ENCODE measurements at regions not wholly inside any gene's neighbourhood (a gene's known extent, or its start where the extent isn't known, plus 50 kb on each side); places are given as distances from the start of the nearest gene placed in this dataset.
"Not testable (repeated sequence)": the region's sequence is repeated elsewhere in the genome, so short reads cannot be mapped to it uniquely, and the experiment has no call there.

DNA sequence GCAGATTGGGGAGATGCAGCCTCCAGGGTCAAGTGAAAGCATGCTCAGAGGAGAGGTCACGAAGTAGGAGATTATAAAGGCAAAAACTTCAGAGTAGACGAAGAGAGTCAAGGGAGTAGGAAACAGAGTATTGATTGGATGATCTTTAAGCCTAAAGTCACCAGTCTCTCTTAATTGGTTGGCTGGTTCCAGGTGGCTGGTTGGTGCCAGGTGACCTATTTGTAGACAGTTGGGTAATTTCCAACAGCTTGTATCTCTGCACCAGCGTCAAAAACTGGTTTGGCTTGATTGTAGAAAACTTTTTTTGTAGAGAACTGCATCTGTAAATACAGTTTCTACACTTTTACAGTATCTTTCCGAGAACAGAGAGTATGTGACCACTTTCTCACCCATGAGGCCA, 75.7 kb upstream of the CCDC90B start:
- Histone ChIP-seq H3K36me3 (ENCODE audit: insufficient read depth, low read length) (no peaks in the 10 kb centered on the region), H3K4me1 (ENCODE audit: insufficient read depth, low read length) (peaks cover 27% of the 10 kb centered on the region), H3K9me3 (ENCODE audit: insufficient read depth, low read depth, low read length) (peaks cover 22% of the 10 kb centered on the region), H3K27ac (ENCODE audit: low read depth, low read length) (no peak overlapping the region), H3K4me3 (ENCODE audit: low read length) (no peak overlapping the region), H3K9ac (ENCODE audit: low read depth, low read length) (no peak overlapping the region), H3K27me3 (ENCODE audit: insufficient read depth, low read length) (no peaks in the 10 kb centered on the region)
- 90% methylated on average over 4 of the region's 4 CpGs for WGBS

DNA sequence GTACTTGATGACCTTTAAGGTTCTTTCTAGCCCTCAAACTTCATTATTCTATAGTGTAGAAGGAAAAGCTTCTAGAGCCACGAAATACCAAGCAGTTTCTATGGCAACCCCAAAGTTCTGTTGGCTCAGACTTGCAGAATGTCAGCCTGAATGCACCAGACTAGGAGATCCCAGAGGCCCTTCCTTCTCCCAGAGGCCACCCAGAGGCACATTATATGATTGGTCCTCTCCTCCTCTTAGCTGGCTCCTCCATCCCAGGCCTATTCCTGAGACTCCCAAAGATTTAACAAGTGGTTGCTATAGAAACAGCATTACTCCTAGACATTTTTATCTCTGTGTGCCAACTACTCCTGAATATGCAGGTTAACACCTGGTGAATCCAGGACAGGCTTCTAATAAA, 69.2 kb upstream of the CCDC90B start:
- no peaks in the 10 kb centered on the region for H3K4me1 ChIP-seq (ENCODE audit: insufficient read depth, low read length)
- no peaks in the 10 kb centered on the region for H3K27me3 ChIP-seq (ENCODE audit: insufficient read depth, low read length)
- peaks cover 14% of the 10 kb centered on the region; the same call in 1 of the 2 replicates for H3K9me3 ChIP-seq (ENCODE audit: insufficient read depth, low read depth, low read length)
- no peak overlapping the region for H3K4me3 ChIP-seq (ENCODE audit: low read length)
- 100% methylated on average over 1 of the region's 1 CpG for WGBS
- H3K9ac ChIP-seq (ENCODE audit: low read depth, low read length) = no peak overlapping the region
- no peaks in the 10 kb centered on the region for H3K36me3 ChIP-seq (ENCODE audit: insufficient read depth, low read length)
- H3K27ac ChIP-seq (ENCODE audit: low read depth, low read length) = no peak overlapping the region

DNA sequence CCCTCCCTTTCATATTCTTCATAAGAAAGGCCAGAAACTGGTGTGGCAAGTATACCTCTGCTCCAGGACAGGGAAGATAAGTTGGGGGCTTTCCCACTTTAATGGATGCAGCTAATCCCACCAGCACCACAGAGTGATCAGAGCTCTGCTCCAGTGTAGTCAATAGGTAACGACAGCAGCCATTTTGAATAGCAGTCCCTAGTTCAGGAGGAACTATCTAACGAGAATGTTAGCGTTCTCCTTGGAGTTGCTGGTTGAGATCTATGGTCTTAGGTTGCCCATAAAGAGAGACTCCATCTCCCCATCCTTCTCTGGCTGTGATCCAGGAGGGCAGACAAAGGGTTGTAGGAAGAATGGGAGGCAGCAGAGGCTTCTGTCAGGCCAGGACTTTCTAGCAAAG, 64.0 kb upstream of the CCDC90B start:
- Histone ChIP-seq H3K36me3 (ENCODE audit: insufficient read depth, low read length) (no peaks in the 10 kb centered on the region), H3K9ac (ENCODE audit: low read depth, low read length) (no peak overlapping the region), H3K4me1 (ENCODE audit: insufficient read depth, low read length) (no peaks in the 10 kb centered on the region), H3K9me3 (ENCODE audit: insufficient read depth, low read depth, low read length) (peaks cover 9% of the 10 kb centered on the region; the same call in 1 of the 2 replicates), H3K27me3 (ENCODE audit: insufficient read depth, low read length) (no peaks in the 10 kb centered on the region), H3K27ac (ENCODE audit: low read depth, low read length) (no peak overlapping the region), H3K4me3 (ENCODE audit: low read length) (no peak overlapping the region)
- WGBS = 100% methylated on average over 3 of the region's 3 CpGs

DNA sequence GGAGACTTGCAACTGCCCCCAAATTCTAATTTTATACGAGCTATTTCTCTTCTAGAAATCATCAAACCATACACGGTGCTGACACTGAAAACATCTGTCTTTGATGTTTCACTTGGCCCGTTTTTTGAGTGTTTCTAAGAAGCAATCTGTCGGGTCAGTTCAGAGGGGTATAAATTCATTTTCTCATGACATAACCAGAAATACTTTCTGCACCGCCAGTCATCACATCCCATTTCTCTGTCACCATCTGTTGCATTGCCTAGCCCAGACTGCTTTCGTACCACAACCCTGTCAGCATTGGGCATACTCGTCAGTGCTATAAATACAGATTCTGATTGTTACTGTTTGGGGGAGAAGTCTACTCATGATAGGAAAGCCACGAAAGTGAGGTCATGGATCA, 63.1 kb upstream of the CCDC90B start:
- H3K4me1 ChIP-seq (ENCODE audit: insufficient read depth, low read length) = no peaks in the 10 kb centered on the region
- H3K36me3 ChIP-seq (ENCODE audit: insufficient read depth, low read length) = no peaks in the 10 kb centered on the region
- no peak overlapping the region for H3K9ac ChIP-seq (ENCODE audit: low read depth, low read length)
- no peaks in the 10 kb centered on the region for H3K27me3 ChIP-seq (ENCODE audit: insufficient read depth, low read length)
- H3K4me3 ChIP-seq (ENCODE audit: low read length) = no peak overlapping the region
- H3K9me3 ChIP-seq (ENCODE audit: insufficient read depth, low read depth, low read length) = peaks cover 9% of the 10 kb centered on the region; the same call in 1 of the 2 replicates
- WGBS = 94% methylated on average over 8 of the region's 8 CpGs
- no peak overlapping the region for H3K27ac ChIP-seq (ENCODE audit: low read depth, low read length)

DNA sequence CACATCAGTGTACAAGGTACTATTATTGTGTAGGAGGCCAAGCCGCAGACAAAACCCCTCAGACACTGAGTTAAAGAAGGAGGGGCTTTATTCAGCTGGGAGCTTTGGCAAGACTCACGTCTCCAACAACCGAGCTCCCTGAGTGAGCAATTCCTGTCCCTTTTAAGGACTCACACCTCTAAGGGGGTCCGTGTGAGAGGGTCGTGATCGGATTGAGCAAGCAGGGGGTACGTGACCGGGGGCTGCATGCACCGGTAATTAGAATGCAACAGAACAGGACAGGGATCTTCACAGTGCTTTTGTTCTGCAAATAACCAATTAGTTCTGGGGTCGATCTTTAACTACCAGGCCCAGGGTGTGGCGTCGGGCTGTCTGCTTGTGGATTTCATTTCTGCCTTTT, 60.5 kb upstream of the CCDC90B start:
- not testable (repeated sequence) for H3K4me1 ChIP-seq (ENCODE audit: insufficient read depth, low read length); H3K27ac ChIP-seq (ENCODE audit: low read depth, low read length); H3K4me3 ChIP-seq (ENCODE audit: low read length); H3K27me3 ChIP-seq (ENCODE audit: insufficient read depth, low read length); H3K36me3 ChIP-seq (ENCODE audit: insufficient read depth, low read length); H3K9me3 ChIP-seq (ENCODE audit: insufficient read depth, low read depth, low read length); H3K9ac ChIP-seq (ENCODE audit: low read depth, low read length)
- 80% methylated on average over 12 of the region's 12 CpGs for WGBS

DNA sequence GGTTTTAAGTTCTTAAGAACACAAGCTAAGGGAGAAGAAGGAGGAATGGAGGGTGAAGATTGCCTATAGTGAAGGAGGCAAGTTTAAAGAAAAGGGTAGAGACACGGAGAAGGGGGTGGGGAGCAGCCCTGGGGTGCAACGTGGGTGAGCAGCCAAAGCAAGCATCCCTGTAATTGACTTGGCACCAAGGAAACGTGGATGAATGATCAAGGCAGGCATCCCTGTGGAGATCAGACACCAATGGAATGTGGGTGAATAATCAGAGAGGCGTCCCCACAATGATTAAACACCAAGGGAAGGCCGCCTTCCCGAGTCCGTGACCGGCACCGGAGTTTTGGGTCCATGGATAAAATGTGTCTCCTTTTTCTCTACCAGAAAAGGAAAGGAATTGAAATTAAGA, 58.4 kb upstream of the CCDC90B start:
- H3K27ac ChIP-seq (ENCODE audit: low read depth, low read length); H3K4me3 ChIP-seq (ENCODE audit: low read length); H3K36me3 ChIP-seq (ENCODE audit: insufficient read depth, low read length); H3K9me3 ChIP-seq (ENCODE audit: insufficient read depth, low read depth, low read length); H3K4me1 ChIP-seq (ENCODE audit: insufficient read depth, low read length); H3K9ac ChIP-seq (ENCODE audit: low read depth, low read length); H3K27me3 ChIP-seq (ENCODE audit: insufficient read depth, low read length): not testable (repeated sequence)
- 96% methylated on average over 9 of the region's 9 CpGs for WGBS

DNA sequence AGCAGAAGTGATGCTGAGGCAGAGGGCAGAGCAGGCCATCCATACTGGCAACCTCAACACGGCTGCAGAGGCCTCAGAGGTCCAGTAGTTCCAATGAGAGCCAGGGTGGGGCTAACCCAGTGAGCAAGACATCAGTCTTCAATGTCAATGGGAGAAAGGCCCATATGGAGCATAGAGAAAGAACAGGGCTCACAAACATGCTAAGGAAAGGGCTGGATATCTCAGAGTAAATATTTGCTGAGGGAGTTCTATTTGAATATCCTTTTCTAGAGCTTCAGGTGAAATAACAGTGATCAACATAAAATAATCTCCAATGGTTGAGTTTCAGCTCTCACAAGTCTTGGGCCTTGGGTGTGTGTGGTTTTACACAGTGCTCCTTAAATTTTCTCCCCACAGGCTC, 50.8 kb upstream of the CCDC90B start:
- no peak overlapping the region for H3K4me3 ChIP-seq (ENCODE audit: low read length)
- H3K36me3 ChIP-seq (ENCODE audit: insufficient read depth, low read length) = no peaks in the 10 kb centered on the region
- H3K4me1 ChIP-seq (ENCODE audit: insufficient read depth, low read length) = 0 out of 2 replicates have a peak, but pooled peaks cover 5% of the 10 kb centered on the region
- no peaks in the 10 kb centered on the region for H3K9me3 ChIP-seq (ENCODE audit: insufficient read depth, low read depth, low read length)
- H3K9ac ChIP-seq (ENCODE audit: low read depth, low read length) = no peak overlapping the region
- H3K27me3 ChIP-seq (ENCODE audit: insufficient read depth, low read length) = no peaks in the 10 kb centered on the region
- H3K27ac ChIP-seq (ENCODE audit: low read depth, low read length) = no peak overlapping the region
- WGBS = 5% methylated on average over 1 of the region's 1 CpG
